AG04449 (cell line): ENCODE measurements at regions not wholly inside any gene's neighbourhood (a gene's known extent, or its start where the extent isn't known, plus 50 kb on each side); places are given as distances from the start of the nearest gene placed in this dataset.

ENCODE experiments used
- CTCF ChIA-PET: fragments of 350-600 bp; formaldehyde crosslinking; extraction: SDS; loops from one replicate; lab custom pipeline; 2021; ENCODE audit warnings: antibody characterized with exemption; lab: Yijun Ruan, JAX
- POLR2A ChIA-PET: fragments of 400-600, 350-600 bp; formaldehyde crosslinking; extraction: SDS; loops from one replicate; lab custom pipeline; 2020; ENCODE audit warnings: antibody characterized with exemption, inconsistent platforms; lab: Yijun Ruan, JAX
- DNase-seq: peaks from one replicate; pipeline ENCODE4 v3.0.0-alpha.2; 2010; ENCODE audit warnings: low read depth, low spot score
- H3K4me3 ChIP-seq: 2 replicates; pipeline ENCODE4 v1.5.1; 2011; ENCODE audit warnings: low read depth, mild to moderate bottlenecking, control low read depth, low read length
- TF ChIP-seq, protein P1 (sequence below): IDR thresholded peaks from one replicate; pipeline ENCODE4 v1.5.1; 2011; ENCODE audit warnings: mild to moderate bottlenecking, moderate library complexity, low read length, control low read depth, inconsistent platforms; ENCODE audit not compliant: insufficient read depth; ENCODE audit errors: missing control alignments

DNA sequence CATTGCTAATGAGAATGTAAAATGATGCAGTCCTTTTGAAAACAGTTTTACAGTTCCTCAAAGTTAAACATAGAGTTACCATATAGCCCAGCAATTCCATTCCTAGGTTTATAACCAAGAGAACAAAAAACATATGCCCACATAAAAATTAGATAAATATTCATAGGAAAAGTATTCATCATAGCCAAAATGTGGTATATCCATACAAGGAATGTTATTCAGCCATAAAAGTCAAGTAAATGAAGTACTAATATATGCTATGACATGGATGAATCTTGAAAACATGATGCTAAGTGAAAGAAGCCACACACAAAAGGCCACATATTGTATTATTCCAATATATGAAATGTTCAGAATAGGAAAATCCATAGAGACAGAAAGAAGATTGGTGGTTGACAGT lies 158.0 kb upstream of the CARMIL1 start:
- CTCF ChIA-PET: no interaction called here
- no peak for DNase-seq

GRCh38 chr6:25122001-25122400 lies 157.2 kb upstream of the CARMIL1 start:
- CTCF ChIA-PET: no interaction called here
- no peak for DNase-seq
- H3K4me3 ChIP-seq: no peak overlapping the region
- POLR2A ChIA-PET: no interaction called here
- TF ChIP-seq, protein P1, sequence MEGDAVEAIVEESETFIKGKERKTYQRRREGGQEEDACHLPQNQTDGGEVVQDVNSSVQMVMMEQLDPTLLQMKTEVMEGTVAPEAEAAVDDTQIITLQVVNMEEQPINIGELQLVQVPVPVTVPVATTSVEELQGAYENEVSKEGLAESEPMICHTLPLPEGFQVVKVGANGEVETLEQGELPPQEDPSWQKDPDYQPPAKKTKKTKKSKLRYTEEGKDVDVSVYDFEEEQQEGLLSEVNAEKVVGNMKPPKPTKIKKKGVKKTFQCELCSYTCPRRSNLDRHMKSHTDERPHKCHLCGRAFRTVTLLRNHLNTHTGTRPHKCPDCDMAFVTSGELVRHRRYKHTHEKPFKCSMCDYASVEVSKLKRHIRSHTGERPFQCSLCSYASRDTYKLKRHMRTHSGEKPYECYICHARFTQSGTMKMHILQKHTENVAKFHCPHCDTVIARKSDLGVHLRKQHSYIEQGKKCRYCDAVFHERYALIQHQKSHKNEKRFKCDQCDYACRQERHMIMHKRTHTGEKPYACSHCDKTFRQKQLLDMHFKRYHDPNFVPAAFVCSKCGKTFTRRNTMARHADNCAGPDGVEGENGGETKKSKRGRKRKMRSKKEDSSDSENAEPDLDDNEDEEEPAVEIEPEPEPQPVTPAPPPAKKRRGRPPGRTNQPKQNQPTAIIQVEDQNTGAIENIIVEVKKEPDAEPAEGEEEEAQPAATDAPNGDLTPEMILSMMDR: no peak

More for the DNA sequence above, 158.0 kb upstream of the CARMIL1 start:
- no peak overlapping the region for H3K4me3 ChIP-seq
- POLR2A ChIA-PET: no interaction called here
- TF ChIP-seq, protein P1: no peak

GRCh38 chr6:25122622-25123237 lies 156.4 kb upstream of the CARMIL1 start:
- POLR2A ChIA-PET: no interaction called here
- CTCF ChIA-PET: interaction anchor here (1.4 kb wide), 1 partner anchor 101 kb away, joined by 3 read pairs; no protein-coding TSS in a partner anchor
- TF ChIP-seq, protein P1: no peak
- no peak overlapping the region for H3K4me3 ChIP-seq
- no peak for DNase-seq

DNA sequence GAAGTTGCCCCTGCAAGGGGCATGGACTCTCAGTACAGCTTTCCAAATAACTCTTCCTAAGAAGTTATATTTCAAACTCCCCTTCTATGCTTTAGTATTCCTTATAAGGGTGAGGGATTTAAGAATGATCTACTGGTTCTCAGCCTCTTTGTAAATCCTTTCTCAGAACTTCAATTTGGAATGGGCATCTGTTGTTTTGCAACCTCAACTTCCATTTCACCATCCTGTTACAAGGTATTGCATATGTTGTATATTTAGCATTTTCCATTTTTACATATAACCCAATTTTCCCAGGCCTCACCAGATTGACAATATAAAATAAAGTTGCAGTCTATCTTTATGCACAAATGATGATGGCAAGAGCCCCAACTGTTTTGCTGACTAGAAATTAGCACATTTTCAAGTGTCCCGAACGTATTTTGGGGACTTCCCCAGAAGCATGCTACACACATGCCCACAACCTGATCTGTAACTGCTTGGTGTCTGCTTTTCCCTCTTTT lies 154.9 kb upstream of the CARMIL1 start:
- POLR2A ChIA-PET: no interaction called here
- H3K4me3 ChIP-seq: no peak overlapping the region
- CTCF ChIA-PET: interaction anchor here (1.4 kb wide), 1 partner anchor 99 kb away, joined by 3 read pairs; no protein-coding TSS in a partner anchor
- no peak for DNase-seq
- TF ChIP-seq, protein P1: no peak

DNA sequence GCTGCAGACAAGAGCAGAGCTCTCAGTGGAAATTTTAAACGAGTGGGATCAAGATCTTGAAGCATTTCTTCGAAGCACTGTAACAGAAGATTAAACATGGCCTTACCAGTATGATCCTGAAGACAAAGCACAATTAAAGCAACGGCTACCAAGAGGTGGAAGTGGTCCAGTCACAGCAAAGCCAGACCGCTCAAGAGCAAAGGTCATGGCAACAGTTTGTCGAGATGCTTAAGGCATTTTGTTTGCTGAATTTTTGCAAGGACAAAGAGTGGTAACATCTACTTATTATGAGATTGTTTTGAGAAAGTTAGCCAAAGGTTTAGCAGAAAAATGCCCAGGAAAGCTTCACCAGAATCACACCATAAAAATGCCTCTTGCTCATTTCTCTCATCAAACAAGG lies 153.4 kb upstream of the CARMIL1 start:
- H3K4me3 ChIP-seq: no peak overlapping the region
- ChIA-PET POLR2A (no interaction called here), CTCF (no interaction called here)
- no peak for DNase-seq
- TF ChIP-seq, protein P1: no peak

- CTCF ChIA-PET: interaction anchor here (0.7 to 1.5 kb wide), 2 partner anchors 11 to 271 kb away, joined by 3 read pairs; no protein-coding TSS in a partner anchor
Observed at GRCh38 chr6:25127076-25127837, 151.9 kb upstream of the CARMIL1 start.

More at GRCh38 chr6:25127076-25127837, 151.9 kb upstream of the CARMIL1 start:
- DNase-seq: no peak
- POLR2A ChIA-PET: no interaction called here
- H3K4me3 ChIP-seq: no peak overlapping the region
- TF ChIP-seq, protein P1: no peak
